Right lobe of liver (tissue), 6 donors: ENCODE measurements at regions not wholly inside any gene's neighbourhood (a gene's known extent, or its start where the extent isn't known, plus 50 kb on each side); places are given as distances from the start of the nearest gene placed in this dataset.

Source experiments
- ATAC-seq, 4 donors: fragments of 200-7000 bp; cut with Tn5 transposase; one replicate each; pipeline ENCODE4 v1.9.1; 2020; ENCODE audit warnings: mild to moderate bottlenecking in 4 of 4, moderate library complexity in 4 of 4
- DNase-seq, 3 donors: peaks; one replicate each; pipeline ENCODE4 v3.0.0-alpha.2; 2020
- H3K27ac ChIP-seq, 3 donors: fragments of 200-600 bp; one replicate each; pipeline ENCODE4 v1.8.0; 2022
- H3K27me3 ChIP-seq, 2 donors: fragments of 200-600 bp; one replicate each; pipeline ENCODE4 v1.8.0; 2022
- H3K36me3 ChIP-seq, 4 donors: fragments of 200-600 bp; sonication (generic) in 1 of 4; one replicate each; pipeline versions ENCODE4 v1.5.1 to v1.8.0; 2017 to 2022; ENCODE audit warnings: control low read depth in 1 of 4
- H3K4me1 ChIP-seq, 4 donors: fragments of 200-600 bp; sonication (generic) in 1 of 4; one replicate each; pipeline versions ENCODE4 v1.5.1 to v1.8.0; 2017 to 2022; ENCODE audit warnings: control low read depth in 1 of 4
- H3K4me3 ChIP-seq, 3 donors: fragments of 200-600 bp; one replicate each; pipeline ENCODE4 v1.8.0; 2022
- H3K9me3 ChIP-seq, 4 donors: fragments of 200-600 bp; sonication (generic) in 1 of 4; one replicate each; pipeline versions ENCODE4 v1.5.1 to v1.8.0; 2017 to 2022; ENCODE audit warnings: control low read depth in 1 of 4
- CTCF ChIP-seq, 4 donors: fragments of 200-600 bp in 3 of 4; fragments of 450-650 bp in 1 of 4; IDR thresholded peaks; one replicate each; pipeline versions ENCODE4 v1.5.1 to v1.8.0; 2016 to 2022; ENCODE audit warnings: antibody characterized with exemption in 4 of 4, mild to moderate bottlenecking in 2 of 4
- POLR2A ChIP-seq: fragments of 450-650 bp; IDR thresholded peaks from one replicate; pipeline ENCODE4 v1.6.1; 2017; ENCODE audit warnings: antibody characterized with exemption, mild to moderate bottlenecking
- WGBS: methylation state at CpG from one replicate; pipeline ENCODE4 v1.1.6; 2018; ENCODE audit warnings: low coverage, low lambda C conversion rate; ENCODE audit not compliant: insufficient coverage; ENCODE audit errors: missing lambda C conversion rate; 5-methylcytosine and 5-hydroxymethylcytosine counted together
- intact Hi-C, 2 donors: fragments of 100-400 bp; cut with DNase I; formaldehyde crosslinking; loops; one replicate each; pipeline versions ENCODE4 v1.11.2 to v1.14.1; 2022
- donor health status: DM: no; HTN: yes; CAD: no.
- donor health status: DM: no; HTN: no; CAD: no.
- donor health status: DM: no; HTN: no; CAD: no.
- donor health status: DM: no; HTN: yes; CAD: no.
- donor health status: DM: no; HTN: yes; CAD: no.

- TF ChIP-seq CTCF (IDR thresholded peaks at IDR 0.05) (no peak), POLR2A (no peak)
- Histone ChIP-seq H3K9me3 (no peaks in the 10 kb centered on the region), H3K36me3 (no peaks in the 10 kb centered on the region), H3K4me1 (no peaks in the 10 kb centered on the region), H3K27ac (no peak overlapping the region), H3K27me3 (no peaks in the 10 kb centered on the region), H3K4me3 (no peak overlapping the region)
- DNase-seq = no peak
- no peak for ATAC-seq
- whole genome bisulfite sequencing = 40% methylated on average over 11 of the region's 11 CpGs
- intact Hi-C loops = no loop called here
Observed at GRCh38 chr17:33561569-33562334, 268.7 kb upstream of the ASIC2 start.

GRCh38 chr17:33562792-33563191 is 269.7 kb upstream of the ASIC2 start:
- no peaks in the 10 kb centered on the region for H3K4me1 ChIP-seq
- H3K27me3 ChIP-seq = no peaks in the 10 kb centered on the region
- H3K9me3 ChIP-seq = no peaks in the 10 kb centered on the region
- H3K36me3 ChIP-seq = no peaks in the 10 kb centered on the region
- intact Hi-C loops = no loop called here
- DNase-seq (no peak), ATAC-seq (no peak)
- no peak overlapping the region for H3K4me3 ChIP-seq
- no CpG with 5 or more reads among the region's 1 CpG for WGBS
- TF ChIP-seq CTCF (IDR thresholded peaks at IDR 0.05) (peak in 1 of 4 donors; percentile 5), POLR2A (no peak)
- H3K27ac ChIP-seq = no peak overlapping the region

GRCh38 chr17:33564146-33564545 is 271.1 kb upstream of the ASIC2 start:
- TF ChIP-seq CTCF (IDR thresholded peaks at IDR 0.05) (no peak), POLR2A (no peak)
- Histone ChIP-seq H3K4me3 (no peak overlapping the region), H3K27ac (no peak overlapping the region), H3K4me1 (no peaks in the 10 kb centered on the region), H3K9me3 (no peaks in the 10 kb centered on the region), H3K27me3 (no peaks in the 10 kb centered on the region), H3K36me3 (no peaks in the 10 kb centered on the region)
- intact Hi-C loops = no loop called here
- DNase-seq = no peak
- ATAC-seq = no peak
- WGBS = 70% methylated on average over 3 of the region's 3 CpGs

GRCh38 chr17:33567223-33567622 is 274.1 kb upstream of the ASIC2 start:
- intact Hi-C loops = no loop called here
- 48% methylated on average over 3 of the region's 3 CpGs for WGBS
- ATAC-seq (no peak), DNase-seq (no peak)
- H3K27ac ChIP-seq = no peak overlapping the region
- no peak overlapping the region for H3K4me3 ChIP-seq
- H3K4me1 ChIP-seq = no peaks in the 10 kb centered on the region
- H3K9me3 ChIP-seq = no peaks in the 10 kb centered on the region
- no peaks in the 10 kb centered on the region for H3K27me3 ChIP-seq
- no peaks in the 10 kb centered on the region for H3K36me3 ChIP-seq
- TF ChIP-seq CTCF (IDR thresholded peaks at IDR 0.05) (no peak), POLR2A (no peak)
